ENCODE measurements at regions not wholly inside any gene's neighbourhood (a gene's known extent, or its start where the extent isn't known, plus 50 kb on each side); places are given as distances from the start of the nearest gene placed in this dataset.

- no peak for DNase-seq
Observed at GRCh38 chr5:66498791-66499207, 97.4 kb upstream of the MAST4 start.

GRCh38 chr5:66503203-66503789, 92.9 kb upstream of the MAST4 start:
- DNase-seq = no peak

GRCh38 chr5:66507106-66507505, 89.1 kb upstream of the MAST4 start:
- no peak for DNase-seq

DNA sequence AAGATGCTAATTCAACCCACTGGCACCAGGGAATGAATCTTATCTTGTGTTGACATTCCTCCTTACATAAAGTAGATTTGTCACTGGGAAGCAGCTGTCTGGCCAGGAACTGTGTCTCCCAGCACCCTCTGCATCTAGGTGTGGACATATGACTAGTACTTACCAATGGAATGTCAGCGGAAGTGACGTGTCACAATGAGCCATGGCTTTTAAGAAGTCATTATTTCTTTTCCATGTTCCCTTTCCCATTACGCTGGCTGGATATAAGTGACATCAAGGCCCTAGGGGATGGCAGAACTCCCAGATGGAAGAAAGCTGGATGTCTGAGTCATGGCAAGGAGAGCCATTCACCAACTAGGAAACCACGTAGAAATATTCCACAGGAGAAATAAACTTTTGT, 84.7 kb upstream of the MAST4 start:
- no peak for DNase-seq

GRCh38 chr5:66513130-66513529, 83.1 kb upstream of the MAST4 start:
- no peak for DNase-seq

DNA sequence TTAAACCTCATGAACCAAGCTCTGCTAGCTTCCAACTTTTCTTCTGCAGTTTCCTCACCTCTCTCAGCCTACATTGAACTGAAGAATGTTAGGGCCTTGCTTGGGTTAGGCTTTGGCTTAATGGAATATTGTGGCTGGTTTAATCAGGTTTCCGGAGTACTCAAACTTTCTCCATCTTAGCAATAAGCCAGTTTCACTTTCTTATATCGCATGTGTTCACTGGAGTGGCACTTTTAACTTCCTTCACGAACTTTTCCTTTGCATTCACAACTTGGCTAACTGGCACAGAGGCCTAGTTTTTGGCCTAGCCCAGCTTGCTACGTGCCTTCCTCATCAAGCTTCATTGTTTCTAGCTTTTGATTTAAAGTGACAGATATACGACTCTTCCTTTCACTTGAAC, 81.0 kb upstream of the MAST4 start:
- no peak for DNase-seq

DNA sequence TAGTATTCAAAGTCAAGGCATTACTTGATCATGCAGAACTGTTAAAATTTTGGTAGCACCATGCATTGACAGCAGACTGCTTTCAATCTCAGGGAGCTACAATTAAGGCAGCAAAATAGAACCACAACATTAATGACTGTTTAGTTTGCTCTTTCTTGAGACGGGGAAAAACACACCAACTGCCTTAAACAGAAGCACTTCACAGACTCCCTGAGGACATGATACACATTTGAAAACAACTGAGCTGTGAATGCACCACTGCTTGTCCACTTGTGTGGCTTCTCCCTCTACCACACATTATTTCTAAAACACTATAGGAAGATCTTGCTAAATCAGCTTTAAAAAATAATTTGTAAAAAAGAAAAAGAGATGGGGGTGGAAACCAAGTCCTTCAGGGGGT, 79.6 kb upstream of the MAST4 start:
- DNase-seq = no peak

DNA sequence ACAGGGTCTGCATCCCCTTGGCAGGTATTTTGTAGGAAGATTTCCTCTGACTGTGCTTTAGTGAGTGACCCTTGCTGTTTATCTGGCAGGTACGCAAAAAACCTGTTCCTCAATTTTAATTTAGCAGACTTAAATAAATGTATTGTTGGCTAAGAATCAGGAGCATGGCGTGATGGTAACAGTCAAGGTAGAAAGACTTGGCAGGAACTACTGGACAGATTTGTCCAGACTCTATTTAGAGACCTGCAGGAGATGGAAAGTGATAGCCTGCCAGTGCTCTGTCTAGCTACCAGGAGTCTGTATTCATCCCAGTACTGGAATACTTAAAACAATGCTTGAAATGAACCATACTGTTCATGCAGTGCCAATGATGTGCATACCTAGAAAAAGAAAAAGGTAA, 78.8 kb upstream of the MAST4 start:
- no peak for DNase-seq

GRCh38 chr5:66518052-66518451, 78.1 kb upstream of the MAST4 start:
- DNase-seq = no peak

DNA sequence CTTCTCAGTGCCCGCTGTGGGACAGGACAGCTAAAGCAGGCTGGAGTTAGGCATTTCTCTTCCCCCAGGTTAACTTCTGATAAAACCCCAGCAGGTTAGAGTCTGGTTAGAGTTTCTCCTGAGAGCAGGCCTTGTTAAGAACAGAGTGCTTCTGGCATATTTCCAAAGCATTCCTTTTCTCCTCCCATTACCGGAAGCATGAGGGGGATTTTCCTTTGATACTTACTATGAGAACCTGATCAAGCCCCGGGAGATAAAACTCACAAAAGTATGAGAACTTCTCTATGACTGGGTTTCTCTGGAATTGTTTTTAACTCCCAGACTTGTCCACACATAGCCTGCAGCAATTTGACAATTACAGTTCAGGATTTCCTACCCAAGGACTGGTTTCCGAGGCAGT, 77.4 kb upstream of the MAST4 start:
- DNase-seq = no peak

DNA sequence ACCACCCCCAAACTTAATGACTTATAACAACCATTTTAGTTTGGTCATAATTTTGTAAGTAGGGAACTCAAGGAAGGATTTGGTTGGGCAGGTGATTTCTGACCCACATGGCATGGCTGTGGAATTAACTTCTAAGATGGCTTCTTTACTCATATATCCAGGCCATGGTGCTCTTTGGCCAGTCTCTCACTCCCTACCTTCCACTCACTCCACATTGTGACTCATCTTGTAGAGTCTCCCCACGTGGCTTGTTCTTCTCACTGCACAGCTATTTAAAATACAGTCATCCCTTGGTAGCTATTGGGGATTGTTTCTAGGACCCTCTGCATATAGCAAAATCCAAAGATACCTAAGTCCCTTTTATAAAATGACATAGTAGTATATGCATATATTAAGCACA, 76.6 kb upstream of the MAST4 start:
- DNase-seq = no peak

GRCh38 chr5:66520854-66521253, 75.3 kb upstream of the MAST4 start:
- no peak for DNase-seq

DNA sequence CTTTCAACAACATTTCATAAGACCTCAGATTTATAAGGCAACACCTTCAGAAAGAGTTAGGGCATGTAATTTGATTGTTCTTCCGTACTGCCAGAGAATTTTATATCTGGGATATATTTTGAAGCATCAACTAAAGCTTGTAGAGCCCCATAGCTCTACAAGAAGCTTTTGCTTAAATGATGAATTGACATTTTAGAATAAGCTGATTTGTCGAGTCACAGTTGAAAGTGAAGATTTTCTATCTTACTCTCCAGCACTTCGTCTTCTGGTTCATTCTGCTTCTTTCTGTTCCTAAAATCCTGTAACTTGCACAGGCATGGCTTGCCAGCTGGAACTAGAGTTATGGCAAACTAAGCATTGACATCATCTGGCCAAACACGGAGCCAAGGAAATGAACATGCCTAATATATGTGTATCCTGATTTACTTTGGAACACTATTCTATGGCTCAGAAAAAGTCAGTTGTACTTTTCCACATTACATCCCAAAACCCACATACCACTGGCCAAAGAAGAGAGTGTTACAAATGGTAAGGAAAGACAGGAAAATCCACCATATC, 68.6 kb upstream of the MAST4 start:
- DNase-seq = peak; percentile 88

GRCh38 chr5:66529182-66529581, 67.0 kb upstream of the MAST4 start:
- DNase-seq = no peak

- no peak for DNase-seq
Observed at GRCh38 chr5:66529704-66530103, 66.5 kb upstream of the MAST4 start.

- no peak for DNase-seq
Observed at GRCh38 chr5:66538126-66538525, 58.1 kb upstream of the MAST4 start.

- no peak for DNase-seq
Observed at GRCh38 chr5:66538531-66538930, 57.7 kb upstream of the MAST4 start.

- no peak for DNase-seq
Observed at GRCh38 chr5:66540078-66540477, 56.1 kb upstream of the MAST4 start.

GRCh38 chr5:66542711-66543110, 53.5 kb upstream of the MAST4 start:
- DNase-seq = no peak

Data from hindlimb muscle (tissue), 1 donor.